Neutrophil (primary cell): ENCODE measurements at regions not wholly inside any gene's neighbourhood (a gene's known extent, or its start where the extent isn't known, plus 50 kb on each side); places are given as distances from the start of the nearest gene placed in this dataset.

Source experiments
- H3K27ac ChIP-seq: fragments of 200-600 bp; sonication (generic); 2 replicates; pipeline ENCODE4 v1.5.1; 2016; ENCODE audit warnings: mild to moderate bottlenecking, moderate library complexity
- H3K27me3 ChIP-seq: fragments of 200-600 bp; sonication (generic); 2 replicates; pipeline ENCODE4 v1.6.0; 2016; ENCODE audit warnings: mild to moderate bottlenecking
- H3K36me3 ChIP-seq: fragments of 200-600 bp; sonication (generic); 2 replicates; pipeline ENCODE4 v1.5.1; 2017
- H3K4me1 ChIP-seq, 2 experiments: fragments of 200-600 bp in 1 of 2; sonication (generic) in 1 of 2; 1 replicate in 1 of 2; 2 replicates in 1 of 2; pipeline versions ENCODE4 v1.5.1 to v1.6.1; 2013 to 2016; ENCODE audit warnings: low read depth in 1 of 2, low read length in 1 of 2, mild to moderate bottlenecking in 1 of 2, moderate library complexity in 1 of 2; ENCODE audit not compliant: control insufficient read depth in 1 of 2, insufficient read depth in 1 of 2
- H3K4me3 ChIP-seq, 2 experiments: fragments of 200-600 bp in 1 of 2; sonication (generic) in 1 of 2; 1 replicate in 1 of 2; 2 replicates in 1 of 2; pipeline ENCODE4 v1.5.1; 2013 to 2016; ENCODE audit warnings: low read depth in 1 of 2, low read length in 1 of 2, mild to moderate bottlenecking in 1 of 2, moderate library complexity in 1 of 2
- H3K9me3 ChIP-seq: fragments of 200-600 bp; sonication (generic); 2 replicates; pipeline ENCODE4 v1.5.1; 2016
- CTCF ChIP-seq: fragments of 200-600 bp; sonication (generic); IDR thresholded peaks from 2 replicates; pipeline ENCODE4 v1.5.1; 2016; ENCODE audit warnings: antibody characterized with exemption

- Histone ChIP-seq H3K4me1 (no peaks in the 10 kb centered on the region), H3K9me3 (no peaks in the 10 kb centered on the region), H3K36me3 (no peaks in the 10 kb centered on the region), H3K27ac (no peak overlapping the region), H3K4me3 (no peak overlapping the region), H3K27me3 (no peaks in the 10 kb centered on the region)
- no peak for TF ChIP-seq CTCF
Measured at GRCh38 chr11:11043721-11044120, 185.9 kb upstream of the ZBED5 start.

- no peak for TF ChIP-seq CTCF
- Histone ChIP-seq H3K4me3 (no peak overlapping the region), H3K36me3 (no peaks in the 10 kb centered on the region), H3K4me1 (peaks cover 0 to 2% of the 10 kb centered on the region in 2 experiments), H3K9me3 (no peaks in the 10 kb centered on the region), H3K27me3 (no peaks in the 10 kb centered on the region), H3K27ac (no peak overlapping the region)
Measured at GRCh38 chr11:11039208-11039965, 181.5 kb upstream of the ZBED5 start.

GRCh38 chr11:11038782-11039181, 180.9 kb upstream of the ZBED5 start:
- peaks cover 0 to 3% of the 10 kb centered on the region in 2 experiments for H3K4me1 ChIP-seq
- H3K9me3 ChIP-seq, result no peaks in the 10 kb centered on the region
- no peaks in the 10 kb centered on the region for H3K36me3 ChIP-seq
- H3K4me3 ChIP-seq, result no peak overlapping the region
- TF ChIP-seq CTCF, result no peak
- no peaks in the 10 kb centered on the region for H3K27me3 ChIP-seq
- no peak overlapping the region for H3K27ac ChIP-seq

- H3K27ac ChIP-seq, result no peak overlapping the region
- H3K27me3 ChIP-seq, result no peaks in the 10 kb centered on the region
- H3K36me3 ChIP-seq, result no peaks in the 10 kb centered on the region
- peaks cover 0 to 3% of the 10 kb centered on the region in 2 experiments for H3K4me1 ChIP-seq
- H3K4me3 ChIP-seq, result no peak overlapping the region
- H3K9me3 ChIP-seq, result no peaks in the 10 kb centered on the region
- TF ChIP-seq CTCF, result no peak
Measured at GRCh38 chr11:11038352-11038751, 180.5 kb upstream of the ZBED5 start.

- TF ChIP-seq CTCF, result no peak
- H3K4me1 ChIP-seq, result peaks cover 0 to 4% of the 10 kb centered on the region in 2 experiments
- H3K4me3 ChIP-seq, result no peak overlapping the region
- H3K9me3 ChIP-seq, result no peaks in the 10 kb centered on the region
- no peaks in the 10 kb centered on the region for H3K36me3 ChIP-seq
- H3K27ac ChIP-seq, result no peak overlapping the region
- H3K27me3 ChIP-seq, result no peaks in the 10 kb centered on the region
Measured at GRCh38 chr11:11036848-11037732, 179.2 kb upstream of the ZBED5 start.
